MCF 10A (cell line): ENCODE measurements at regions not wholly inside any gene's neighbourhood (a gene's known extent, or its start where the extent isn't known, plus 50 kb on each side); places are given as distances from the start of the nearest gene placed in this dataset.

Experiments
- BruUV-seq: library from RNA; stranded (reverse); fragments of 400-500 nt; replicated peaks from 2 replicates; lab custom pipeline; 2021; lab: Mats Ljungman, UMichigan
- CTCF ChIA-PET: fragments of 300-600 bp; sonication (Branson Sonifier 250); formaldehyde crosslinking; extraction: SDS; loops from one replicate; lab custom pipeline; 2021; ENCODE audit warnings: antibody characterized with exemption, inconsistent platforms; lab: Yijun Ruan, JAX
- POLR2A ChIA-PET: fragments of 300-600, 350-650 bp; sonication (Branson Sonifier 250); formaldehyde crosslinking; extraction: SDS; loops from one replicate; lab custom pipeline; 2020; ENCODE audit warnings: antibody characterized with exemption, inconsistent platforms; lab: Yijun Ruan, JAX
- DNase-seq: peaks from one replicate; pipeline ENCODE4 v3.0.0-alpha.2; 2018; ENCODE audit not compliant: unreplicated experiment
- H3K27ac Mint-ChIP-seq: one replicate; pipeline ENCODE4 v1.8.0; 2022; ENCODE audit warnings: mild to moderate bottlenecking, low read depth, mixed read lengths; ENCODE audit not compliant: unreplicated experiment
- H3K27me3 Mint-ChIP-seq: one replicate; pipeline ENCODE4 v1.8.0; 2022; ENCODE audit warnings: mixed read lengths; ENCODE audit not compliant: insufficient read depth, unreplicated experiment
- H3K36me3 Mint-ChIP-seq: one replicate; pipeline ENCODE4 v1.8.0; 2022; ENCODE audit warnings: mild to moderate bottlenecking, moderate library complexity, mixed read lengths; ENCODE audit not compliant: insufficient read depth, unreplicated experiment
- H3K4me1 Mint-ChIP-seq: one replicate; pipeline ENCODE4 v1.8.0; 2022; ENCODE audit warnings: mixed read lengths; ENCODE audit not compliant: insufficient read depth, unreplicated experiment
- H3K4me3 Mint-ChIP-seq: one replicate; pipeline ENCODE4 v1.8.0; 2022; ENCODE audit warnings: mild to moderate bottlenecking, moderate library complexity, mixed read lengths; ENCODE audit not compliant: unreplicated experiment
- H3K9me3 Mint-ChIP-seq: one replicate; pipeline ENCODE4 v1.8.0; 2022; ENCODE audit warnings: mixed read lengths; ENCODE audit not compliant: unreplicated experiment
- CTCF ChIP-seq: fragments of 200-600 bp; IDR thresholded peaks from one replicate; pipeline ENCODE4 v1.8.0; 2022; ENCODE audit warnings: antibody characterized with exemption, mild to moderate bottlenecking; ENCODE audit not compliant: unreplicated experiment
- intact Hi-C: fragments of 100-400 bp; cut with micrococcal nuclease; formaldehyde crosslinking; loops from 2 replicates; pipeline ENCODE4 v1.14.1; 2022

- Mint-ChIP-seq H3K4me1 (no peaks in the 10 kb centered on the region), H3K4me3 (no peak overlapping the region), H3K27ac (no peak overlapping the region), H3K36me3 (no peaks in the 10 kb centered on the region), H3K9me3 (peaks cover 17% of the 10 kb centered on the region), H3K27me3 (peaks cover 75% of the 10 kb centered on the region)
- TF ChIP-seq CTCF: no peak
- ChIA-PET CTCF (interaction anchor here (0.6 to 1.0 kb wide), 2 partner anchors 82 to 108 kb away, joined by 3 to 4 read pairs; no protein-coding TSS in a partner anchor), POLR2A (no interaction called here)
- BruUV-seq: no TSS peak
- intact Hi-C loops: no loop called here
- DNase-seq: no peak
Measured at GRCh38 chr9:113763429-113763828, 112.7 kb upstream of the ZNF618 start.

- TF ChIP-seq CTCF: no peak
Measured at GRCh38 chr9:113764572-113764971, 111.5 kb upstream of the ZNF618 start.

GRCh38 chr9:113769412-113769811, 106.7 kb upstream of the ZNF618 start:
- Mint-ChIP-seq H3K36me3 (no peaks in the 10 kb centered on the region), H3K4me1 (peaks cover 10% of the 10 kb centered on the region), H3K27ac (no peak overlapping the region), H3K27me3 (peaks cover 36% of the 10 kb centered on the region), H3K4me3 (no peak overlapping the region), H3K9me3 (peaks cover 8% of the 10 kb centered on the region)
- no peak for DNase-seq
- POLR2A ChIA-PET: no interaction called here
- no peak for TF ChIP-seq CTCF
- CTCF ChIA-PET: no interaction called here
- intact Hi-C loops: no loop called here
- BruUV-seq: no TSS peak

More at GRCh38 chr9:113764572-113764971, 111.5 kb upstream of the ZNF618 start:
- Mint-ChIP-seq H3K4me1 (peaks cover 6% of the 10 kb centered on the region), H3K27me3 (peaks cover 72% of the 10 kb centered on the region), H3K36me3 (no peaks in the 10 kb centered on the region), H3K4me3 (no peak overlapping the region), H3K9me3 (peaks cover 9% of the 10 kb centered on the region), H3K27ac (no peak overlapping the region)
- ChIA-PET CTCF (no interaction called here), POLR2A (interaction anchor here (0.5 kb wide), 1 partner anchor 1575 kb away, joined by 5 read pairs; no protein-coding TSS in a partner anchor)
- DNase-seq: no peak
- BruUV-seq: no TSS peak
- intact Hi-C loops: no loop called here

- POLR2A ChIA-PET: no interaction called here
- Mint-ChIP-seq H3K4me3 (no peak overlapping the region), H3K27me3 (peaks cover 26% of the 10 kb centered on the region), H3K27ac (no peak overlapping the region), H3K36me3 (no peaks in the 10 kb centered on the region), H3K4me1 (peaks cover 10% of the 10 kb centered on the region), H3K9me3 (peaks cover 8% of the 10 kb centered on the region)
- no peak for TF ChIP-seq CTCF
- intact Hi-C loops: no loop called here
- CTCF ChIA-PET: interaction anchor here (0.6 to 2.3 kb wide), 2 partner anchors 13 to 1523 kb away, joined by 3 to 6 read pairs; no protein-coding TSS in a partner anchor
- DNase-seq: no peak
- BruUV-seq: no TSS peak
Measured at GRCh38 chr9:113770396-113770795, 105.7 kb upstream of the ZNF618 start.
